Kidney (tissue), 13 donors: ENCODE measurements at regions not wholly inside any gene's neighbourhood (a gene's known extent, or its start where the extent isn't known, plus 50 kb on each side); places are given as distances from the start of the nearest gene placed in this dataset.
A peak's percentile ranks its signal among the peaks of the same experiment; 100 is the strongest.

Experiments
- DNase-seq, 5 donors: peaks; one replicate each; pipeline ENCODE4 v3.0.0-alpha.2; 2013 to 2020
- FAIRE-seq: peaks from 2 replicates; lab custom pipeline; 2012; peaks lifted over from hg19 to GRCh38; lab: Jason Lieb, UNC
- H3K27ac ChIP-seq, 2 donors: one replicate each; pipeline ENCODE4 v1.7.0; 2013; ENCODE audit warnings: low read depth in 2 of 2, low read length in 2 of 2, inconsistent platforms in 1 of 2
- H3K27me3 ChIP-seq: one replicate; pipeline ENCODE4 v1.7.1; 2013; ENCODE audit warnings: low read length, inconsistent platforms; ENCODE audit not compliant: control insufficient read depth, insufficient read depth
- H3K36me3 ChIP-seq, 3 donors: one replicate each; pipeline versions ENCODE4 v1.7.0 to v1.7.1; 2013; ENCODE audit warnings: low read length in 3 of 3, control low read depth in 1 of 3, inconsistent platforms in 1 of 3; ENCODE audit not compliant: insufficient read depth in 3 of 3, control insufficient read depth in 2 of 3
- H3K4me1 ChIP-seq, 3 donors: one replicate each; pipeline versions ENCODE4 v1.7.0 to v1.7.1; 2013; ENCODE audit warnings: low read length in 3 of 3, inconsistent platforms in 1 of 3, low read depth in 1 of 3; ENCODE audit not compliant: control insufficient read depth in 2 of 3, insufficient read depth in 2 of 3
- H3K4me3 ChIP-seq, 3 donors: one replicate each; pipeline versions ENCODE4 v1.7.0 to v1.8.1; 2013; ENCODE audit warnings: low read length in 3 of 3, control low read depth in 1 of 3, inconsistent platforms in 1 of 3
- H3K9ac ChIP-seq, 3 donors: one replicate each; pipeline versions ENCODE4 v1.7.0 to v1.7.1; 2013; ENCODE audit warnings: low read length in 3 of 3, control low read depth in 1 of 3, inconsistent platforms in 1 of 3
- H3K9me3 ChIP-seq, 3 donors: one replicate each; pipeline versions ENCODE4 v1.7.0 to v1.7.1; 2013; ENCODE audit warnings: low read length in 3 of 3, control low read depth in 1 of 3, inconsistent platforms in 1 of 3; ENCODE audit not compliant: control insufficient read depth in 2 of 3, insufficient read depth in 1 of 3
- CTCF ChIP-seq: IDR thresholded peaks from 3 replicates; pipeline ENCODE4 v1.5.1; 2012; ENCODE audit warnings: mild to moderate bottlenecking, moderate library complexity, borderline replicate concordance; ENCODE audit not compliant: insufficient read depth; ENCODE audit errors: extremely low read depth
- intact Hi-C: fragments of 100-400 bp; cut with DNase I; formaldehyde crosslinking; loops from one replicate; pipeline ENCODE4 v1.11.1; 2022
- donor health status: control.
- donor health status: control.
- donor health status: control.
- donor health status: control.
- donor health status: control.
- donor health status: DM: yes; HTN: yes; CAD: no.
- donor health status: Normal renal cell carcinoma (clear cell type).

- no peaks in the 10 kb centered on the region for H3K27me3 ChIP-seq
- no peak for FAIRE-seq
- no peak overlapping the region for H3K9ac ChIP-seq
- intact Hi-C loops, result no loop called here
- no peaks in the 10 kb centered on the region for H3K4me1 ChIP-seq
- H3K27ac ChIP-seq, result no peak overlapping the region
- no peak for TF ChIP-seq CTCF
- H3K36me3 ChIP-seq, result no peaks in the 10 kb centered on the region
- DNase-seq, result no peak
- H3K4me3 ChIP-seq, result no peak overlapping the region
- H3K9me3 ChIP-seq, result no peaks in the 10 kb centered on the region
Measured at GRCh38 chr10:70939441-70940003, 51.2 kb upstream of the PCBD1 start.

- no peaks in the 10 kb centered on the region for H3K9me3 ChIP-seq
- TF ChIP-seq CTCF, result no peak
- no peaks in the 10 kb centered on the region for H3K4me1 ChIP-seq
- H3K9ac ChIP-seq, result no peak overlapping the region
- H3K27me3 ChIP-seq, result no peaks in the 10 kb centered on the region
- DNase-seq, result peak in 1 of 5 donors; percentile 50
- H3K27ac ChIP-seq, result no peak overlapping the region
- no peaks in the 10 kb centered on the region for H3K36me3 ChIP-seq
- intact Hi-C loops, result no loop called here
- H3K4me3 ChIP-seq, result no peak overlapping the region
- FAIRE-seq, result no peak
Measured at GRCh38 chr10:70940834-70941568, 52.6 kb upstream of the PCBD1 start.

GRCh38 chr10:70942125-70942524 is 53.8 kb upstream of the PCBD1 start:
- Histone ChIP-seq H3K9ac (no peak overlapping the region), H3K36me3 (no peaks in the 10 kb centered on the region), H3K4me3 (no peak overlapping the region), H3K4me1 (no peaks in the 10 kb centered on the region), H3K9me3 (no peaks in the 10 kb centered on the region), H3K27me3 (no peaks in the 10 kb centered on the region), H3K27ac (no peak overlapping the region)
- TF ChIP-seq CTCF, result no peak
- FAIRE-seq (no peak), DNase-seq (no peak)
- intact Hi-C loops, result no loop called here
